Midbrain (tissue), 1 donor: ENCODE measurements at regions not wholly inside any gene's neighbourhood (a gene's known extent, or its start where the extent isn't known, plus 50 kb on each side); places are given as distances from the start of the nearest gene placed in this dataset.
"Not testable (repeated sequence)": the region's sequence is repeated elsewhere in the genome, so short reads cannot be mapped to it uniquely, and the experiment has no call there.

ENCODE experiments used
- DNase-seq: peaks from one replicate; lab custom pipeline; 2025; lab: John Stamatoyannopoulos, UW

- DNase-seq, result no peak
Observed at GRCh38 chr1:90824551-90824950, 107.4 kb upstream of the BARHL2 start.

DNA sequence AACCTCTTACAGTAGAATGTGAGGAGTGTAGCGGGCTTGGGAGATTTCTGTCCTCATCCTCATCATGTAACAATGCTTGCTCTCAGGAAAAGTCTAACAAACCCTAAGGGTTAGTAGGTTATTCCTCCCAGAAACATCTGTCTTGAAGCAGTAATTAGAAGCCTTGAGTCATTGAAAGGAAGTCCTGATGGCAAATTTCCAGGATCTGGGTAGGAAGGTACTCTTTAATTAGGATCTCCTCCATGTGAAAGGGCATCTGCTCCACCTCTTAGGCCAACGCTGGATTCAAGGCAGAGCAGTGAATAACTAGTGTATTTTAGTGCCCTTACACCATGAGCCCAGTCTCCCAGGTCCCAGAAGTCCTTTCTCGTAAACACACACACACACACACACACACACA, 106.6 kb upstream of the BARHL2 start:
- DNase-seq, result no peak

DNA sequence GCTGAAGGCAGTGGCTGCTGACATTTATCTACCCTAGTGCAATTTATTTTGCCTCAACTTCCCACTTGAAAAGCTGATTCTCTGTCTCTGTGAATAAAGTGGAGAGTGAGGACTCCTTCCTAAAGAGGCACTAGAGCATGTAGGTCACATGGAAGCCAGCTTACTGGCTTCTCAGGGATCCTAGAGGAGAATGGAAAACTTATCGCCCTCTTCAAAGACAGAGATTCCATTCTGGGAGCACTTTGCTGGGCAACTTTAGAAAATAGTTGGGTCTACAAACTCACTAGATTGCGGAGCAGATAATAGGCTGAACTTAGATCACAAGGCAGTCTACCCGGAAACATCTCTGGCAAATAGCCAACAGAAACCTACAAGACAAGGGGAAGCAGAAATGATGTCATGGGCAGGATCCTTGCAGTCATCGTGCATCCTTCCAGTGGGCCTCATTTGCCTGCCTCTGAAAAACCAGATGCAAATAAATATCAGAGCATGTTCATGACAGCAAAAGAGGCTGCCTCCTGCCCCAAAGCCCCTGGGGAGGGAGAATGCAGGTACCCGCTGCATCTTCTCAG, 104.8 kb upstream of the BARHL2 start:
- DNase-seq, result no peak

DNA sequence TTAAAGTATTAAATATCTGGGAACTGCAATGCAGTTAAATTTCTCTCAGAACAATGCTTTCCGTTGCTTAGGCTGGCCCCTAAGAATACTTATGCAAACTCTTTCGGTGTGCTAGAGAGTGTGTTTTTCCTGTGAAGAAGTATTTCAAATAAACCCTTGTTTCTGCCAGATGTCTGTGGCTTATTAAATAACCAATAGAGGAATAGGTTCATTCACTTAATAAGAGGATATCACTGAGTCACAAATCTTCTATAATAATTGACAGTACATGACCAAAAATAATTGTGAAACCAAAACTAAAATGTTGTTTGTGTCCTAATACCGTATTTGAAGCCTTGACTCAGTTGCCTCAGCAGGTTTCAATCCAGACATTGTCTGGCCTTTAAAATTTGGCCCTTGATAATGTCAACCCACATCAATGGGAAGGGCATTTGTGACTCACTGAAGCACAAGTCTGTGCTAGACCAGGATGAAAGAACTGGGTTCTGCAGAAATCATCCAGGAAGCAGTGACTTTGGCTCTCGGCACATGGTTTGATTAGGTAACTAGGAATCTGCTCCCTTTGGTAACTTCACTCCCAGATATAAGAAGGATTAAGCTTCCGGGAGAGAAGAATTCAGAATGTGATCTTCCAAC, 104.2 kb upstream of the BARHL2 start:
- DNase-seq, result no peak

DNA sequence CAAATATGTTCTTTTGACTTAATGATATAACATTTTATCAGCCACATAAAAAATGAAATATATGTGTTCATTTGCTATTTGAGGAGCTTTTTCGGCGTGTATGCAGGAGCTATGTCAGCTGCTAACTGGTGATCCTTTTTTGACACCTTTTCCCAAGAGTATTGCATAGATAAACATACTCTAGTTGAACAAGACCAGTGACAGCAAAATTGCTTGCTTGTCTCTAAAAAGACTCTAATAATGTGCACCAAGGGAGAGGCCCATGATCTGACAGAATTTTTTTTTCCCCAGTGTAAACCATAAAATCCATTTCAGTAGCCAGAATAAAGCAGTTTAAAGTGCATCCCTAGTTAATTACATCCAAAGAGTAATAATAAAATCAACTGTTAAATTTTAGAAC, 103.6 kb upstream of the BARHL2 start:
- DNase-seq, result no peak

DNA sequence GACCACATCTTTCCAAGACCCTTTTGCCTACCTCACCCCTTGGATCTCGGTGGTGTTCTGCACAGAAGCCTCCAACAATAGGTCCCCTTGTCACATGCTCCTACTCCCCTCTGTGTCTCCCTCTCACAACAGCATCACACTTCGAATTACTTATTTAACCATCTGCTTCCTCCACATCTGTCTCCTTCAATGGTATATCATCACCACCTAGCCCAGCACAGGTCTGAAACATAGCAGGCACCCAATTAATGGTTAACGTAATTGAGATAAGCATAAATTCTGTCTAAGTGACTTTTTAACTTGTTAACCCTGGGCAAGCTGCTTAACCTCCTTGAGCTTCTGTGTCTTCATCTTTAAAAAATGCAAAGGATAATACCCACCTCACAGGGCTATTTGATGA, 100.3 kb upstream of the BARHL2 start:
- no peak for DNase-seq

GRCh38 chr1:90812237-90812636, 95.1 kb upstream of the BARHL2 start:
- not testable (repeated sequence) for DNase-seq

DNA sequence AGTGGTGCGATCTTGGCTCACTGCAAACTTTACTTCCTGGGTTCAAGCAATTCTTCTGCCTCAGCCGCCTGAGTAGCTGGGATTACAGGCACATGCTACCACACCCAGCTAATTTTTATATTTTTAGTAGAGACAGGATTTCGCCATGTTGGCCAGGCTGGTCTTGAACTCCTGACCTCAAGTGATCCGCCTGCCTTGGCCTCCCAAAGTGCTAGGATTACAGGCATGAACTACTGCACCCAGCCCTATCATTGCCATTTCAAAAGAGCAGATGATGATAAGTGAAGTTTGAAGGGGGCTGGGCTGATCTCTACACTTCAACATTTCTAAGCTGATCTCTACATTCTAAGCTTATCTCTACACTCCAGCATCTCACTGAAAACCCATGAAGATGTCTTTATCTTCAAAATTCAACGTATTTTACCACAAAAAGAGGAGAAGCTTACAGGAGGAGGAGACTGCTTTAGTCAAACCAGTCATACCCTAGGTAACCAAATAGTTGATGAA, 94.4 kb upstream of the BARHL2 start:
- DNase-seq, result not testable (repeated sequence)

DNA sequence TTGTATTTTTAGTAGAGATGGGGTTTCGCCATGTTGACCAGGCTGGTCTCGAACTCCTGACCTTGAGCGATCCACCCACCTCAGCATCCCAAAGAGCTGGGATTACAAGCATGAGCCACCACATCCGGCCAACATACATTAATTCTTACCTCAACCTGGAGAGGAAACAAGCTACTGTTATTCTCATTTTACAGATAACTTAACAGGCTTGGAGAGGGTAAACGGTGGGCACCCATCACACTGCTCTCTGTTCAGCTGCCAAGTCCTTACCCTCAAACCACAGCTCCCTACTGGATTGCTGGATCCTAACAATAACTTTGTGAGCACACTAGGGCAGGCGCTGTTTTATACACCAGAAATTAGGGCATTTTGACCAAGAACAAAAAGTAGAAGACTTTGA, 93.6 kb upstream of the BARHL2 start:
- DNase-seq, result no peak

DNA sequence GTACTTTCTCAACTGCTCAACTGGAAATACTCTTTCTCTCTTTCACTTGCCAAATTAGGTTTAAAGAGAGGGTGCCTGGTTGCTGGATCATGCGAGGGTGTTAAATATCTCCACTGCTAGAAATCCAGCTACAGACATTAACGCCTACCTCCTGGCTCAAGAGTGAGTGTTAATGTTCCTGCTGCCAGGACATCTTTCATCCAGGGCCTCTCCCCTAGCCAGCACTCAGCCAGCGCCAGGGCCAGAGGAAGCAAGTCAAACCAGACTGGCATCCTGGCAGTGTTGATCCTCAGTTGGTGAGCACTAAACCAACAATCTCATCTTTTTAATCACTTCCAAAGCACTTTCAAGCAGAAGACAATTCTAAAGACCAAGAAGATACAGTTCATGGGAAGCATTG, 92.9 kb upstream of the BARHL2 start:
- no peak for DNase-seq

DNA sequence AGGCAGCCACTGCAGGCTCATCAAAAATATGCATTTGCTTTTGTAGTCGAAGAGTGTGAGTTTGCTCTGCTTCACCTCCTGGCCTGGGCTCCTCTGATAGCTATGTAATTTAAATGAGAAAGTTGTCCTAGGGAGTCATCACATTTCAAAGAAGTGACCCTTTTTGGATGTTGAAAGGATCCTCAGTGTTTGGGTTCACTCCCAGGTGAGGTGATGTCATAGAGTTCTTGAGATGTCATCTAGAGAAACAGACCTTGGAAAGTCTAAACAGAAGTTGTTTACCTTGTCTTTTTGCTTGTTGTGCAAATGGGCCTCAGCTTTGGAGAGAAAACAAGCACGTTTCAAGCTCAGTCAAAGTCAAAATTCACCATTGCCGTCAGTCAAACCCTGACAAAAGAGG, 92.0 kb upstream of the BARHL2 start:
- DNase-seq, result no peak

GRCh38 chr1:90807329-90807728, 90.2 kb upstream of the BARHL2 start:
- no peak for DNase-seq

DNA sequence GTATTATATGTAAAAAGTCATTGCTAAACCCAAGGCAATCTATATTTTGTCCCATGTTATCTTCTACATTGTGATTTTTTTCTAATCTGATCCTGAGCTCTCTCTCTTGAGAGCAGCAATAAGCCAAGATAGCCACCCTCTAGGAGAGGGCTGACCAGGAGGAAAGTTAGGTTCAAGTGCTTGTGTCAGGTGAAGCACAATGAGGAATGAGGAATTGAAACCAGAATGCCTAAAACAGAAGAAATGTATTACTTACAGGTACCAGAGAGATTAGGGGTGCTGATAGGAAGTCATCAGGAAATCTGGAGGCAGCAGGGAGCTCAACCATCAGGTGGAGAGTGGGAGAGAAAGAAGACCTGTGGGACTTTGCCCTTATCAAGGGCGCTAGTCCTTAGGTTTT, 85.5 kb upstream of the BARHL2 start:
- DNase-seq, result no peak

GRCh38 chr1:90800012-90800717, 83.1 kb upstream of the BARHL2 start:
- no peak for DNase-seq

GRCh38 chr1:90799326-90799725, 82.2 kb upstream of the BARHL2 start:
- no peak for DNase-seq

- no peak for DNase-seq
Observed at GRCh38 chr1:90798883-90799282, 81.8 kb upstream of the BARHL2 start.

- DNase-seq, result no peak
Observed at GRCh38 chr1:90798344-90798743, 81.2 kb upstream of the BARHL2 start.

DNA sequence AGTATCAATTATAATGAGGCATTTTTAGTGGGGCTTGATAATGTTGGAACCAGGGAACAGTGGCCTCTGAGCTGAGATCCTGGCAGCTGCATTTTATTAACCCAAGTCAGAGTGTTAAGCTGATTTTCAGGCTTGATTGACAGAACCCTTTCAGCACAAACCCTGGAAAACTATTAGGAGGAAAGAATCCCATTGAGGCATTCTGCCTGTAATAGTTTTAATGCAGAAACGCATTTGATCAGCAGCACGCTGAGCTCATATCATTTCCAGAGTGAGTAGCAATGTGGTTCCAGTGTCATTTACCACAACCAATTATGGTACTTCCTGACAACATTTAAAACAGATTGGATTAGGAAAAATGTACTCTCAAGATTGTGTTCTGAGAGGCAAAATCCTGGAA, 78.3 kb upstream of the BARHL2 start:
- no peak for DNase-seq

- DNase-seq, result no peak
Observed at GRCh38 chr1:90786709-90787108, 69.6 kb upstream of the BARHL2 start.

- DNase-seq, result no peak
Observed at GRCh38 chr1:90784186-90784847, 67.2 kb upstream of the BARHL2 start.

DNA sequence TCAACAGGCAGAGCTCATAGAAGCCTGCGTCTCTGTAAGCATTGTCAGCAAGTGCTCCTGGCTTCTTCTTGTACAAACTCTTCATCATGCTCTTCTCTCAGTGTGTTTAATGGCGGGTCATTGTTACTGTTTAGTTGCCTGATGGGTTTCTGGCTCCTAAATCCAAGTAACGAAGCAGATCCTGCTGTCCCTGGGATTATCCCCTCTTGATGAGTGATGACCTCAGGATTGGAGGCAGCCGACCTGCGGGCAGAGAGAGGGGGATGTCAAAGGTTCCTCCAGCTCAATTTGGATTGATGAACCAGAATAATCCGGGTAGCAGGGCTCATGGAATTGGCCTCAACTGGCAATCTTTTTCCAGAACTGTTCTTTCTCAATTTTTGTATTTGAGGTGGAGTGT, 66.1 kb upstream of the BARHL2 start:
- DNase-seq, result no peak

GRCh38 chr1:90782046-90782445, 64.9 kb upstream of the BARHL2 start:
- DNase-seq, result peak; percentile 27

GRCh38 chr1:90781534-90781933, 64.4 kb upstream of the BARHL2 start:
- DNase-seq, result peak; percentile 57
